ENCODE measurements at regions not wholly inside any gene's neighbourhood (a gene's known extent, or its start where the extent isn't known, plus 50 kb on each side); places are given as distances from the start of the nearest gene placed in this dataset.
"Not testable (repeated sequence)": the region's sequence is repeated elsewhere in the genome, so short reads cannot be mapped to it uniquely, and the experiment has no call there.

GRCh38 chrX:126489116-126489695, 63.4 kb downstream of the DCAF12L1 start:
- Histone ChIP-seq H3K4me1 (ENCODE audit: control insufficient read depth in 2 of 2, insufficient read depth in 1 of 2, low read depth in 1 of 2, low read length in 2 of 2) (no peaks in the 10 kb centered on the region), H3K27ac (replicated peaks; ENCODE audit: low read length) (no peak overlapping the region), H2BK120ac (ENCODE audit: low read depth, low read length) (no peak overlapping the region), H2BK15ac (ENCODE audit: low read length) (no peak overlapping the region), H3K9ac (ENCODE audit: low read depth, low read length, poor library complexity) (no peak overlapping the region), H2AK5ac (ENCODE audit: low read depth, low read length) (no peak overlapping the region), H3K23ac (ENCODE audit: low read depth, low read length, poor library complexity) (no peak overlapping the region), H3K79me1 (ENCODE audit: low read depth, low read length) (no peaks in the 10 kb centered on the region), H3K4me3 (ENCODE audit: low read length in 2 of 2) (no peak overlapping the region), H3K9me3 (replicated peaks in 1 of 2; ENCODE audit: control insufficient read depth in 2 of 2, insufficient read depth in 1 of 2, low read depth in 1 of 2, low read length in 2 of 2) (no peaks in the 10 kb centered on the region), H2BK12ac (ENCODE audit: low read length) (no peak overlapping the region), H3K4me2 (ENCODE audit: insufficient read depth, low read length, poor library complexity, severe bottlenecking) (no peak overlapping the region), H3K14ac (ENCODE audit: low read length) (no peak overlapping the region), H2BK5ac (ENCODE audit: low read length) (no peak overlapping the region), H4K91ac (ENCODE audit: low read depth, low read length, poor library complexity) (no peak overlapping the region), H3K27me3 (ENCODE audit: control insufficient read depth in 3 of 3, insufficient read depth in 3 of 3, low read depth in 1 of 3, low read length in 3 of 3) (no peaks in the 10 kb centered on the region), H3K4ac (ENCODE audit: low read length) (no peak overlapping the region), H3K36me3 (replicated peaks in 1 of 2; ENCODE audit: control insufficient read depth in 2 of 2, insufficient read depth in 2 of 2, low read length in 2 of 2) (no peaks in the 10 kb centered on the region), H2AFZ (ENCODE audit: low read length) (peak overlapping the region; percentile 17), H4K8ac (ENCODE audit: low read depth, low read length) (no peak overlapping the region), H3K18ac (ENCODE audit: low read length) (no peak overlapping the region)
- DNase-seq (ENCODE audit: low spot score) = no peak
- WGBS, 2 donors (ENCODE audit: extremely low coverage in 2 of 2, insufficient read length in 2 of 2, insufficient replicate concordance in 1 of 2) = no CpG with 5 or more reads among the region's 2 CpGs

- H3K4me1 ChIP-seq (ENCODE audit: control insufficient read depth in 2 of 2, insufficient read depth in 1 of 2, low read depth in 1 of 2, low read length in 2 of 2) = no peaks in the 10 kb centered on the region
- no peak overlapping the region for H2BK15ac ChIP-seq (ENCODE audit: low read length)
- no peak overlapping the region for H3K4me3 ChIP-seq (ENCODE audit: low read length in 2 of 2)
- no peak overlapping the region for H3K27ac ChIP-seq (replicated peaks; ENCODE audit: low read length)
- no peak overlapping the region for H3K9ac ChIP-seq (ENCODE audit: low read depth, low read length, poor library complexity)
- no CpG with 5 or more reads among the region's 1 CpG for WGBS, 2 donors (ENCODE audit: extremely low coverage in 2 of 2, insufficient read length in 2 of 2, insufficient replicate concordance in 1 of 2)
- no peak overlapping the region for H4K91ac ChIP-seq (ENCODE audit: low read depth, low read length, poor library complexity)
- no peak overlapping the region for H2BK120ac ChIP-seq (ENCODE audit: low read depth, low read length)
- no peak overlapping the region for H3K18ac ChIP-seq (ENCODE audit: low read length)
- H2AK5ac ChIP-seq (ENCODE audit: low read depth, low read length) = no peak overlapping the region
- H2AFZ ChIP-seq (ENCODE audit: low read length) = no peak overlapping the region
- H4K8ac ChIP-seq (ENCODE audit: low read depth, low read length) = no peak overlapping the region
- H3K4ac ChIP-seq (ENCODE audit: low read length) = no peak overlapping the region
- no peak for DNase-seq (ENCODE audit: low spot score)
- no peak overlapping the region for H3K23ac ChIP-seq (ENCODE audit: low read depth, low read length, poor library complexity)
- H3K4me2 ChIP-seq (ENCODE audit: insufficient read depth, low read length, poor library complexity, severe bottlenecking) = no peak overlapping the region
- no peak overlapping the region for H3K14ac ChIP-seq (ENCODE audit: low read length)
- H2BK12ac ChIP-seq (ENCODE audit: low read length) = no peak overlapping the region
- no peaks in the 10 kb centered on the region for H3K27me3 ChIP-seq (ENCODE audit: control insufficient read depth in 3 of 3, insufficient read depth in 3 of 3, low read depth in 1 of 3, low read length in 3 of 3)
- H2BK5ac ChIP-seq (ENCODE audit: low read length) = no peak overlapping the region
- H3K9me3 ChIP-seq (replicated peaks in 1 of 2; ENCODE audit: control insufficient read depth in 2 of 2, insufficient read depth in 1 of 2, low read depth in 1 of 2, low read length in 2 of 2) = no peaks in the 10 kb centered on the region
- no peaks in the 10 kb centered on the region for H3K36me3 ChIP-seq (replicated peaks in 1 of 2; ENCODE audit: control insufficient read depth in 2 of 2, insufficient read depth in 2 of 2, low read length in 2 of 2)
- no peaks in the 10 kb centered on the region for H3K79me1 ChIP-seq (ENCODE audit: low read depth, low read length)
These were observed 67.2 kb downstream of the DCAF12L1 start for GRCh38 chrX:126485409-126485808.

- no peak overlapping the region for H3K9ac ChIP-seq (ENCODE audit: low read depth, low read length, poor library complexity)
- no peak overlapping the region for H2BK12ac ChIP-seq (ENCODE audit: low read length)
- no peak overlapping the region for H3K18ac ChIP-seq (ENCODE audit: low read length)
- no peak overlapping the region for H3K27ac ChIP-seq (replicated peaks; ENCODE audit: low read length)
- H3K4me1 ChIP-seq (ENCODE audit: control insufficient read depth in 2 of 2, insufficient read depth in 1 of 2, low read depth in 1 of 2, low read length in 2 of 2) = no peaks in the 10 kb centered on the region
- no peak overlapping the region for H3K14ac ChIP-seq (ENCODE audit: low read length)
- no peak overlapping the region for H3K4ac ChIP-seq (ENCODE audit: low read length)
- H2AFZ ChIP-seq (ENCODE audit: low read length) = no peak overlapping the region
- H4K91ac ChIP-seq (ENCODE audit: low read depth, low read length, poor library complexity) = no peak overlapping the region
- H3K27me3 ChIP-seq (ENCODE audit: control insufficient read depth in 3 of 3, insufficient read depth in 3 of 3, low read depth in 1 of 3, low read length in 3 of 3) = no peaks in the 10 kb centered on the region
- H3K4me2 ChIP-seq (ENCODE audit: insufficient read depth, low read length, poor library complexity, severe bottlenecking) = no peak overlapping the region
- no peak overlapping the region for H2BK120ac ChIP-seq (ENCODE audit: low read depth, low read length)
- H2BK5ac ChIP-seq (ENCODE audit: low read length) = no peak overlapping the region
- H2AK5ac ChIP-seq (ENCODE audit: low read depth, low read length) = no peak overlapping the region
- H3K79me1 ChIP-seq (ENCODE audit: low read depth, low read length) = no peaks in the 10 kb centered on the region
- no peak for DNase-seq (ENCODE audit: low spot score)
- H2BK15ac ChIP-seq (ENCODE audit: low read length) = no peak overlapping the region
- no peaks in the 10 kb centered on the region for H3K36me3 ChIP-seq (replicated peaks in 1 of 2; ENCODE audit: control insufficient read depth in 2 of 2, insufficient read depth in 2 of 2, low read length in 2 of 2)
- H3K4me3 ChIP-seq (ENCODE audit: low read length in 2 of 2) = no peak overlapping the region
- H3K9me3 ChIP-seq (replicated peaks in 1 of 2; ENCODE audit: control insufficient read depth in 2 of 2, insufficient read depth in 1 of 2, low read depth in 1 of 2, low read length in 2 of 2) = no peaks in the 10 kb centered on the region
- no CpG with 5 or more reads among the region's 1 CpG for WGBS, 2 donors (ENCODE audit: extremely low coverage in 2 of 2, insufficient read length in 2 of 2, insufficient replicate concordance in 1 of 2)
- no peak overlapping the region for H4K8ac ChIP-seq (ENCODE audit: low read depth, low read length)
- H3K23ac ChIP-seq (ENCODE audit: low read depth, low read length, poor library complexity) = no peak overlapping the region
These were observed 70.7 kb downstream of the DCAF12L1 start for GRCh38 chrX:126481916-126482315.

GRCh38 chrX:126459896-126460826, 92.5 kb downstream of the DCAF12L1 start:
- H4K8ac ChIP-seq (ENCODE audit: low read depth, low read length); H2BK5ac ChIP-seq (ENCODE audit: low read length); H2BK120ac ChIP-seq (ENCODE audit: low read depth, low read length); H2BK12ac ChIP-seq (ENCODE audit: low read length); H3K4ac ChIP-seq (ENCODE audit: low read length); H3K9me3 ChIP-seq (replicated peaks in 1 of 2; ENCODE audit: control insufficient read depth in 2 of 2, insufficient read depth in 1 of 2, low read depth in 1 of 2, low read length in 2 of 2); H3K9ac ChIP-seq (ENCODE audit: low read depth, low read length, poor library complexity); H3K27ac ChIP-seq (replicated peaks; ENCODE audit: low read length); H3K4me1 ChIP-seq (ENCODE audit: control insufficient read depth in 2 of 2, insufficient read depth in 1 of 2, low read depth in 1 of 2, low read length in 2 of 2); DNase-seq (ENCODE audit: low spot score); H3K18ac ChIP-seq (ENCODE audit: low read length); H3K14ac ChIP-seq (ENCODE audit: low read length); H2AK5ac ChIP-seq (ENCODE audit: low read depth, low read length); H3K36me3 ChIP-seq (replicated peaks in 1 of 2; ENCODE audit: control insufficient read depth in 2 of 2, insufficient read depth in 2 of 2, low read length in 2 of 2); H3K4me3 ChIP-seq (ENCODE audit: low read length in 2 of 2); H3K23ac ChIP-seq (ENCODE audit: low read depth, low read length, poor library complexity); H2AFZ ChIP-seq (ENCODE audit: low read length); H3K4me2 ChIP-seq (ENCODE audit: insufficient read depth, low read length, poor library complexity, severe bottlenecking); H3K27me3 ChIP-seq (ENCODE audit: control insufficient read depth in 3 of 3, insufficient read depth in 3 of 3, low read depth in 1 of 3, low read length in 3 of 3); H2BK15ac ChIP-seq (ENCODE audit: low read length); H3K79me1 ChIP-seq (ENCODE audit: low read depth, low read length); H4K91ac ChIP-seq (ENCODE audit: low read depth, low read length, poor library complexity): not testable (repeated sequence)
- WGBS, 2 donors (ENCODE audit: extremely low coverage in 2 of 2, insufficient read length in 2 of 2, insufficient replicate concordance in 1 of 2) = no CpG with 5 or more reads among the region's 29 CpGs
